ENCODE measurements at regions not wholly inside any gene's neighbourhood (a gene's known extent, or its start where the extent isn't known, plus 50 kb on each side); places are given as distances from the start of the nearest gene placed in this dataset.

GRCh38 chrX:78513971-78514738 is 145.0 kb downstream of the RTL3 start:
- Histone ChIP-seq H3K4me3 (no peak overlapping the region), H3K27ac (no peak overlapping the region), H3K27me3 (no peaks in the 10 kb centered on the region), H3K4me1 (no peaks in the 10 kb centered on the region), H3K9me3 (no peaks in the 10 kb centered on the region), H3K36me3 (ENCODE audit: low read depth, missing control alignments) (no peaks in the 10 kb centered on the region)
- no peak for DNase-seq
- intact Hi-C loops (cut with DNase I; ENCODE audit: low total_unique reads), result no loop called here
- WGBS, 2 donors, result 35 to 45% methylated on average over 5 of the region's 5 CpGs
- TF ChIP-seq POLR2A (IDR thresholded peaks at IDR 0.05) (no peak), CTCF (IDR thresholded peaks at IDR 0.05) (no peak)

- intact Hi-C loops (cut with DNase I; ENCODE audit: low total_unique reads), result no loop called here
- no peaks in the 10 kb centered on the region for H3K4me1 ChIP-seq
- H3K9me3 ChIP-seq, result no peaks in the 10 kb centered on the region
- DNase-seq, result no peak
- no peaks in the 10 kb centered on the region for H3K27me3 ChIP-seq
- WGBS, 2 donors, result 67 to 83% methylated on average over 1 of the region's 1 CpG
- TF ChIP-seq CTCF (IDR thresholded peaks at IDR 0.05), result no peak
- TF ChIP-seq POLR2A (IDR thresholded peaks at IDR 0.05), result no peak
- H3K27ac ChIP-seq, result no peak overlapping the region
- H3K36me3 ChIP-seq (ENCODE audit: low read depth, missing control alignments), result no peaks in the 10 kb centered on the region
- H3K4me3 ChIP-seq, result no peak overlapping the region
These were observed 152.9 kb downstream of the RTL3 start for GRCh38 chrX:78506248-78506647.

- TF ChIP-seq POLR2A (IDR thresholded peaks at IDR 0.05) (no peak), CTCF (IDR thresholded peaks at IDR 0.05) (no peak)
- no peak overlapping the region for H3K4me3 ChIP-seq
- no peaks in the 10 kb centered on the region for H3K4me1 ChIP-seq
- no peak for DNase-seq
- no peaks in the 10 kb centered on the region for H3K36me3 ChIP-seq (ENCODE audit: low read depth, missing control alignments)
- WGBS, 2 donors, result 68% methylated on average over 2 of the region's 2 CpGs
- intact Hi-C loops (cut with DNase I; ENCODE audit: low total_unique reads), result no loop called here
- H3K9me3 ChIP-seq, result no peaks in the 10 kb centered on the region
- H3K27me3 ChIP-seq, result no peaks in the 10 kb centered on the region
- no peak overlapping the region for H3K27ac ChIP-seq
These were observed 162.6 kb downstream of the RTL3 start for GRCh38 chrX:78496483-78496882.

- Histone ChIP-seq H3K27ac (no peak overlapping the region), H3K4me3 (no peak overlapping the region), H3K4me1 (no peaks in the 10 kb centered on the region), H3K27me3 (no peaks in the 10 kb centered on the region), H3K9me3 (no peaks in the 10 kb centered on the region), H3K36me3 (ENCODE audit: low read depth, missing control alignments) (no peaks in the 10 kb centered on the region)
- WGBS, 2 donors, result 65 to 66% methylated on average over 2 of the region's 2 CpGs
- intact Hi-C loops (cut with DNase I; ENCODE audit: low total_unique reads), result no loop called here
- TF ChIP-seq POLR2A (IDR thresholded peaks at IDR 0.05), result no peak
- no peak for TF ChIP-seq CTCF (IDR thresholded peaks at IDR 0.05)
- DNase-seq, result no peak
These were observed 165.8 kb upstream of the CYSLTR1 start for GRCh38 chrX:78493180-78493579.

GRCh38 chrX:78476701-78477100 is 149.3 kb upstream of the CYSLTR1 start:
- TF ChIP-seq CTCF (IDR thresholded peaks at IDR 0.05) (no peak), POLR2A (IDR thresholded peaks at IDR 0.05) (no peak)
- WGBS, 2 donors, result 13 to 30% methylated on average over 2 of the region's 2 CpGs
- DNase-seq, result no peak
- Histone ChIP-seq H3K9me3 (no peaks in the 10 kb centered on the region), H3K4me1 (no peaks in the 10 kb centered on the region), H3K27ac (no peak overlapping the region), H3K36me3 (ENCODE audit: low read depth, missing control alignments) (no peaks in the 10 kb centered on the region), H3K27me3 (no peaks in the 10 kb centered on the region), H3K4me3 (no peak overlapping the region)
- intact Hi-C loops (cut with DNase I; ENCODE audit: low total_unique reads), result no loop called here
